ENCODE measurements at regions not wholly inside any gene's neighbourhood (a gene's known extent, or its start where the extent isn't known, plus 50 kb on each side); places are given as distances from the start of the nearest gene placed in this dataset.

DNA sequence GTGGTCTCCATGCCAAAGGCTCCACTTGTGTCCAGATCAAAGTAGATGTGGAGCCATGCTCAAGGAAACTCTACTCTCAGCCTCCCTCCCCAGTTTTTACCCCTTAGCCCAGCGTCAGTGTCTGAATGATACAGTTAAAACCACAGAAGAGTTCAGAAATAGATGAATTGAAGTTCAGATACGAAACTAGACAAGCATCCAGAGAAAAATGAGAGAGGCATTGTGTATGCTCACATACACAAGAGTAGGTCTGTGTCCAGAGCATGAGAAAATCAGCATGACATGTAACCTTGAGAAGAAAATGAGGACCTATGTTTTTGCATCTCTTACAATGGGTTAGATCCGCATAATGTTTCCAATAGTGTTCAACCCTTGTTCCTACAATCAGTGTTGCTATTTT is 612.8 kb upstream of the PKDCC start:
- TF ChIP-seq CTCF (IDR thresholded peaks at IDR 0.05), result no peak
- no peak for TF ChIP-seq POLR2A (IDR thresholded peaks at IDR 0.05)
